ENCODE measurements at regions not wholly inside any gene's neighbourhood (a gene's known extent, or its start where the extent isn't known, plus 50 kb on each side); places are given as distances from the start of the nearest gene placed in this dataset.

DNA sequence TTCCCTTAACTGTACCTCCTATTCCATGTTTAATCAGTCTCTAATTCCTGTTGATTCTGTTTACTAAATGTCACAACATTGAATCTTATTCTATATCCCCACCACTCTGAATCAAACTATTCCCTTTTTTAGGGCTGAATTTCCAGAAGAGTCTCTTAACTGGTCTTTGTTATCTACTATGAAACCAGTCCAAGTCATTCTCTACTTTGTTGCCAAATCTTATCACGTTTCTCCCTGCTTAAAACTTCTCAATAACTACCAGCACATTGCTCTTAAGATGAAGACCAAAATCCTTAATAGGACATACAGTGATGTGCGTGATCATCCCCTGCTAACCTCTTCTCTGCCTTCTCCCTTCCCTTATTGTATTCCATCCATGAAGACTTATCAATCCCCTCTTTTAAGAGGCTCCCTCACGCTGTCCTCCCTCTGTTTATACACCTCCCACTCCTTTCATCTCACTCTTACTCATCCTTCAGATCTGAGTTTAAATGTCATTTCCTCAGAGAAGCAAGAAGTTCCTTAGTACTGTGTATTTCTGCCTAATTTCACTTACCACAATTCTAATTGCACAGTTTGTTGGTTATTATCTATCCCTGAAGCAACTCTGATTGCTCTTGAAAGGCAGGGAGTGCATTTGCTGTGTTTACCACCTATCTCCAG lies 143.0 kb upstream of the AHI1 start:
- intact Hi-C loops (cut with DNase I) = no loop called here
- no peak overlapping the region for H3K4me3 ChIP-seq
- no peaks in the 10 kb centered on the region for H3K27me3 ChIP-seq
- no peaks in the 10 kb centered on the region for H3K4me1 ChIP-seq
- ATAC-seq (no peak), DNase-seq (no peak)
- TF ChIP-seq, protein P1, sequence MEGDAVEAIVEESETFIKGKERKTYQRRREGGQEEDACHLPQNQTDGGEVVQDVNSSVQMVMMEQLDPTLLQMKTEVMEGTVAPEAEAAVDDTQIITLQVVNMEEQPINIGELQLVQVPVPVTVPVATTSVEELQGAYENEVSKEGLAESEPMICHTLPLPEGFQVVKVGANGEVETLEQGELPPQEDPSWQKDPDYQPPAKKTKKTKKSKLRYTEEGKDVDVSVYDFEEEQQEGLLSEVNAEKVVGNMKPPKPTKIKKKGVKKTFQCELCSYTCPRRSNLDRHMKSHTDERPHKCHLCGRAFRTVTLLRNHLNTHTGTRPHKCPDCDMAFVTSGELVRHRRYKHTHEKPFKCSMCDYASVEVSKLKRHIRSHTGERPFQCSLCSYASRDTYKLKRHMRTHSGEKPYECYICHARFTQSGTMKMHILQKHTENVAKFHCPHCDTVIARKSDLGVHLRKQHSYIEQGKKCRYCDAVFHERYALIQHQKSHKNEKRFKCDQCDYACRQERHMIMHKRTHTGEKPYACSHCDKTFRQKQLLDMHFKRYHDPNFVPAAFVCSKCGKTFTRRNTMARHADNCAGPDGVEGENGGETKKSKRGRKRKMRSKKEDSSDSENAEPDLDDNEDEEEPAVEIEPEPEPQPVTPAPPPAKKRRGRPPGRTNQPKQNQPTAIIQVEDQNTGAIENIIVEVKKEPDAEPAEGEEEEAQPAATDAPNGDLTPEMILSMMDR (IDR thresholded peaks at IDR 0.05) = no peak
- TF ChIP-seq POLR2A (IDR thresholded peaks at IDR 0.05) = no peak
- no peak overlapping the region for H3K27ac ChIP-seq
- no peaks in the 10 kb centered on the region for H3K36me3 ChIP-seq
- WGBS (ENCODE audit: insufficient coverage, low coverage, low lambda C conversion rate, missing lambda C conversion rate) = 48% methylated on average over 3 of the region's 3 CpGs
- no peaks in the 10 kb centered on the region for H3K9me3 ChIP-seq

DNA sequence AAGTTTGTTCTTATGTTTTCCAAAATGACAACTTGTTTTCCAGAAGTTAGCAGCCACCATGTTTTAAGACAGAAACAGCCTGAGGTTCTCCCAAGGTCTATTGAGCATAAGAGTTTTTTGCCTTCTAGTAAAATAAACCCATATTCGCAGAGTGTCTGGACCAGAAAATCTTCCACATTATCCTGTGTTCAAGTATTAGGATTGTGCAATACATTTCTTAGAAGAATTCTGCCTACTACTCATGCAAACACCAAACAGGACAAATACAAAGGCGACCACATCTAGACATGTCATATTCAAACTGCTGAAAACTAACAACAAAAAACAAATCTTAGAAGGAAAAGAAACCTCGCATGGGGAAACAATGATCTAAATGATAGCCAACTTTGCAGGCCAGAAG lies 145.4 kb upstream of the AHI1 start:
- no peaks in the 10 kb centered on the region for H3K27me3 ChIP-seq
- WGBS (ENCODE audit: insufficient coverage, low coverage, low lambda C conversion rate, missing lambda C conversion rate) = 82% methylated on average over 3 of the region's 3 CpGs
- intact Hi-C loops (cut with DNase I) = no loop called here
- H3K9me3 ChIP-seq = no peaks in the 10 kb centered on the region
- no peak for DNase-seq
- no peak for ATAC-seq
- TF ChIP-seq, protein P1 (IDR thresholded peaks at IDR 0.05) = no peak
- TF ChIP-seq POLR2A (IDR thresholded peaks at IDR 0.05) = no peak
- no peaks in the 10 kb centered on the region for H3K36me3 ChIP-seq
- no peak overlapping the region for H3K27ac ChIP-seq
- H3K4me1 ChIP-seq = no peaks in the 10 kb centered on the region
- no peak overlapping the region for H3K4me3 ChIP-seq

DNA sequence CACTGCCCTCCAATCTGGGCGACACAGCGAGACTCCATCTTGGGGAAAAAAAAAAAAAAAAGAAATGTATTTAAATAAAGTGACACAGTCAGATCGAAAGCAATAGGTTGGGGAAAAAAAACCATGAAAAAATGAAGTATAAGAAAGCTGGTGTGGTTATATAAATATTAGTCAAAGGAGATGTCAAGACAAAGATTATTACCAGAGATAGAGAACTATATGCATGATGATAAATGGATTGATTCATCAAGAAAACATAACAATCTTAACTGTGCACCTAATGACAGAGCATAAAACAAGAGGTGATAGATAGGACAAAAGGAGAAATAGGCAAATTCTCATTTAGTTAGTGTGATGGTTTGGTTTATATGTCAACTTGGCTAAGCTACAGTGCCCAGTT lies 146.9 kb upstream of the AHI1 start:
- WGBS (ENCODE audit: insufficient coverage, low coverage, low lambda C conversion rate, missing lambda C conversion rate) = 88% methylated on average over 1 of the region's 3 CpGs
- no peak for ATAC-seq
- Histone ChIP-seq H3K4me1 (no peaks in the 10 kb centered on the region), H3K9me3 (no peaks in the 10 kb centered on the region), H3K4me3 (no peak overlapping the region), H3K27ac (no peak overlapping the region), H3K27me3 (no peaks in the 10 kb centered on the region), H3K36me3 (no peaks in the 10 kb centered on the region)
- TF ChIP-seq, protein P1 (IDR thresholded peaks at IDR 0.05) = no peak
- no peak for TF ChIP-seq POLR2A (IDR thresholded peaks at IDR 0.05)
- DNase-seq = no peak
- intact Hi-C loops (cut with DNase I) = no loop called here

DNA sequence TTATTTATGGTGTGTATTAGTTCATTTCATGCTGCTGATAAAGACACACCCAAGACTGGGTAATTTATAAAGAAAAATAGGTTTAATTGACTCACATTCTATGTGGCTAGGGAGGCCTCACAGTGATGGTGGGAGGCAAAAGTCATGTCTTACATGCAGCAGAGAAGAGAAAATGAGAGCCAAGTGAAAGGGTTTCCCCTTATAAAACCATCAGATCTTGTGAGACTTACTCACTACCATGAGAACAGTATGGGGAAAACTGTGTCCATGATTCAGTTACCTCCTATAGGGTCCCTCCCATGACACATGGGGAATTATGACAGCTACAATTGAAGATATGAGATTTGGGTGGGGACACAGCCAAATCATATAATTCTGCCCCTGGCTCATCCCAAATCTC lies 150.0 kb upstream of the AHI1 start:
- Histone ChIP-seq H3K36me3 (no peaks in the 10 kb centered on the region), H3K4me1 (no peaks in the 10 kb centered on the region), H3K4me3 (no peak overlapping the region), H3K27me3 (no peaks in the 10 kb centered on the region), H3K27ac (no peak overlapping the region), H3K9me3 (no peaks in the 10 kb centered on the region)
- intact Hi-C loops (cut with DNase I) = no loop called here
- DNase-seq = no peak
- TF ChIP-seq, protein P1 (IDR thresholded peaks at IDR 0.05) = no peak
- TF ChIP-seq POLR2A (IDR thresholded peaks at IDR 0.05) = no peak
- no peak for ATAC-seq

Measured in right lobe of liver (tissue), 6 donors.